HepG2 (cell line): ENCODE measurements at regions not wholly inside any gene's neighbourhood (a gene's known extent, or its start where the extent isn't known, plus 50 kb on each side); places are given as distances from the start of the nearest gene placed in this dataset.

ENCODE experiments used
- ATAC-seq: fragments of 200-7000 bp; cut with Tn5 transposase; 3 replicates; pipeline ENCODE4 v1.9.1; 2020; ENCODE audit warnings: mild to moderate bottlenecking, moderate library complexity
- BruUV-seq: library from RNA; stranded (reverse); fragments of 400-500 nt; replicated peaks from 2 replicates; lab custom pipeline; 2021; lab: Mats Ljungman, UMichigan
- CTCF ChIA-PET: fragments of 300-600 bp; formaldehyde crosslinking; extraction: SDS; loops from one replicate; lab custom pipeline; 2021; ENCODE audit warnings: low total read pairs, inconsistent platforms, low intra/inter-chr PET ratio; lab: Yijun Ruan, JAX
- POLR2A ChIA-PET: fragments of 350-600 bp; sonication (Branson Sonifier 250); formaldehyde crosslinking; loops from one replicate; lab custom pipeline; 2020; ENCODE audit warnings: antibody characterized with exemption, inconsistent platforms; lab: Yijun Ruan, JAX
- DNase-seq: peaks from one replicate; pipeline ENCODE4 v3.0.0-alpha.2; 2015; ENCODE audit warnings: low spot score
- FAIRE-seq: peaks from 3 replicates; lab custom pipeline; 2011; peaks lifted over from hg19 to GRCh38; lab: Jason Lieb, UNC
- H2AFZ ChIP-seq: one replicate; pipeline ENCODE4 v1.6.1; 2011; ENCODE audit warnings: low read length, inconsistent platforms
- H3K27ac ChIP-seq: fragments of 300-600 bp; 3 replicates; pipeline ENCODE4 v1.8.0; 2011; ENCODE audit warnings: mixed run types, mild to moderate bottlenecking, mixed read lengths, low read length, inconsistent platforms; ENCODE audit not compliant: insufficient read depth; ENCODE audit errors: extremely low read length
- H3K27me3 ChIP-seq, 2 experiments: fragments of 200-600 bp in 1 of 2; 2 replicates in 1 of 2; 3 replicates in 1 of 2; pipeline versions ENCODE4 v1.6.0 to v1.8.0; 2011; ENCODE audit warnings: low read length in 2 of 2, mild to moderate bottlenecking in 2 of 2, moderate library complexity in 2 of 2, inconsistent platforms in 1 of 2; ENCODE audit not compliant: insufficient read depth in 2 of 2, control insufficient read depth in 1 of 2
- H3K36me3 ChIP-seq, 2 experiments: fragments of 200-600 bp in 1 of 2; replicated peaks in 1 of 2; 2 replicates in 1 of 2; 3 replicates in 1 of 2; pipeline versions ENCODE4 v1.5.1 to v1.8.0; 2011; ENCODE audit warnings: low read length in 2 of 2, inconsistent platforms in 1 of 2; ENCODE audit not compliant: insufficient read depth in 2 of 2, control insufficient read depth in 1 of 2
- H3K4me1 ChIP-seq: 2 replicates; pipeline ENCODE4 v1.5.1; 2012; ENCODE audit warnings: low read length, inconsistent platforms; ENCODE audit not compliant: insufficient read depth
- H3K4me2 ChIP-seq: 2 replicates; pipeline ENCODE4 v1.6.0; 2011; ENCODE audit warnings: low read depth, low read length, inconsistent platforms
- H3K4me3 ChIP-seq, 3 experiments: fragments of 200-600 bp in 1 of 3; sonication (generic), shearing (Covaris generic) in 1 of 3; replicated peaks in 1 of 3; 2 replicates each; pipeline ENCODE4 v1.5.1; 2011 to 2016; ENCODE audit warnings: low read length in 3 of 3, inconsistent platforms in 2 of 3, low read depth in 2 of 3, mild to moderate bottlenecking in 2 of 3, control low read depth in 1 of 3, mixed read lengths in 1 of 3; ENCODE audit not compliant: insufficient read depth in 1 of 3
- H3K79me2 ChIP-seq: one replicate; pipeline ENCODE4 v1.6.1; 2011; ENCODE audit warnings: low read length, inconsistent platforms; ENCODE audit not compliant: insufficient read depth
- H3K9ac ChIP-seq: 2 replicates; pipeline ENCODE4 v1.6.0; 2011; ENCODE audit warnings: mild to moderate bottlenecking, low read depth, low read length, inconsistent platforms; ENCODE audit not compliant: insufficient read depth
- H3K9me3 ChIP-seq: 2 replicates; pipeline ENCODE4 v1.5.1; 2012; ENCODE audit warnings: mild to moderate bottlenecking, low read length
- H4K20me1 ChIP-seq: 2 replicates; pipeline ENCODE4 v1.6.0; 2011; ENCODE audit warnings: inconsistent platforms, mild to moderate bottlenecking, low read length, moderate library complexity; ENCODE audit not compliant: insufficient read depth
- CTCF ChIP-seq: sonication (generic); formaldehyde crosslinking; IDR thresholded peaks from 2 replicates; pipeline ENCODE4 v1.5.0; 2020; ENCODE audit warnings: mild to moderate bottlenecking, missing genetic modification reagents, moderate library complexity
- GPN1 ChIP-seq: sonication (generic); formaldehyde crosslinking; IDR thresholded peaks from 2 replicates; pipeline ENCODE4 v1.5.1; 2020; ENCODE audit warnings: missing genetic modification reagents, borderline replicate concordance
- JUNB ChIP-seq: sonication (generic); formaldehyde crosslinking; IDR thresholded peaks from 2 replicates; pipeline ENCODE4 v1.8.0; 2022; ENCODE audit warnings: missing genetic modification reagents, mild to moderate bottlenecking, borderline replicate concordance
- KLF13 ChIP-seq: sonication (generic); formaldehyde crosslinking; IDR thresholded peaks from 2 replicates; pipeline ENCODE4 v1.4.0; 2020; ENCODE audit warnings: mild to moderate bottlenecking, missing genetic modification reagents
- MAFF ChIP-seq: IDR thresholded peaks from 2 replicates; pipeline ENCODE4 v1.6.1; 2011; ENCODE audit warnings: low read depth, low read length, improper control_type of control experiment
- MAFK ChIP-seq, 2 experiments: IDR thresholded peaks in 1 of 2; conservative IDR thresholded peaks in 1 of 2; 2 replicates each; pipeline ENCODE4 v1.6.1; 2011; ENCODE audit warnings: improper control_type of control experiment in 2 of 2, low read length in 2 of 2
- NFRKB ChIP-seq: fragments of 450-650 bp; IDR thresholded peaks from 2 replicates; pipeline ENCODE4 v1.6.1; 2017
- STAG1 ChIP-seq: sonication (generic); formaldehyde crosslinking; IDR thresholded peaks from 2 replicates; pipeline ENCODE4 v1.4.0; 2020; ENCODE audit warnings: missing genetic modification reagents
- TFDP2 ChIP-seq: sonication (generic); formaldehyde crosslinking; IDR thresholded peaks from 2 replicates; pipeline ENCODE4 v1.4.0; 2020; ENCODE audit warnings: missing genetic modification reagents
- THAP9 ChIP-seq: sonication (generic); formaldehyde crosslinking; IDR thresholded peaks from 2 replicates; pipeline ENCODE4; 2020; ENCODE audit warnings: missing genetic modification reagents, mild to moderate bottlenecking, borderline replicate concordance
- ZFAT ChIP-seq: sonication (generic); formaldehyde crosslinking; conservative IDR thresholded peaks from 2 replicates; pipeline ENCODE4 v1.8.1; 2023; ENCODE audit warnings: missing genetic modification reagents, inconsistent platforms
- WGBS: methylation state at CpG from one replicate; pipeline ENCODE4 v1.1.6; 2017; ENCODE audit warnings: low lambda C conversion rate; 5-methylcytosine and 5-hydroxymethylcytosine counted together
- in situ Hi-C: cut with HindIII; loops from 2 replicates; pipeline ENCODE4 v1.10.0; 2017; ENCODE audit warnings: low pct_unique_long_range_greater_than_20kb; ENCODE audit not compliant: extremely low pct_ligation_motif_present
- intact Hi-C: fragments of 100-400 bp; cut with micrococcal nuclease; formaldehyde crosslinking; loops from one replicate; pipeline ENCODE4 v1.10.0; 2022; ENCODE audit not compliant: unreplicated experiment

GRCh38 chr18:67715567-67715966 is 199.0 kb upstream of the DSEL start:
- Histone ChIP-seq H3K27me3 (no peaks in the 10 kb centered on the region), H3K79me2 (no peaks in the 10 kb centered on the region), H3K4me3 (no peak overlapping the region), H3K36me3 (no peaks in the 10 kb centered on the region), H3K27ac (no peak overlapping the region), H3K4me2 (no peak overlapping the region), H3K9me3 (no peaks in the 10 kb centered on the region), H3K4me1 (no peaks in the 10 kb centered on the region), H4K20me1 (no peaks in the 10 kb centered on the region), H2AFZ (no peak overlapping the region), H3K9ac (no peak overlapping the region)
- intact Hi-C loops (no loop called here), in situ Hi-C loops (no loop called here)
- POLR2A ChIA-PET, result no interaction called here
- 0% methylated on average over 2 of the region's 2 CpGs for WGBS
- TF ChIP-seq THAP9 (no peak), MAFK (conservative IDR thresholded peaks at IDR 0.05 in 1 of 2, IDR thresholded peaks at IDR 0.05 in 1 of 2; ENCODE audit: low read length in 2 of 2) (peak; percentile 91 to 97), MAFF (peak; percentile 93), JUNB (CRISPR knock-in tag) (no peak), KLF13 (CRISPR knock-in tag) (no peak), ZFAT (CRISPR knock-in tag) (no peak)
- no peak for FAIRE-seq
- ATAC-seq, result no peak
- no peak for DNase-seq
- BruUV-seq, result no TSS peak
- CTCF ChIA-PET, result no interaction called here

- Histone ChIP-seq H3K36me3 (no peaks in the 10 kb centered on the region), H3K4me3 (no peak overlapping the region), H3K4me1 (no peaks in the 10 kb centered on the region), H3K27ac (no peak overlapping the region), H3K27me3 (no peaks in the 10 kb centered on the region), H2AFZ (no peak overlapping the region), H3K4me2 (no peak overlapping the region), H4K20me1 (no peaks in the 10 kb centered on the region), H3K79me2 (no peaks in the 10 kb centered on the region), H3K9me3 (no peaks in the 10 kb centered on the region), H3K9ac (no peak overlapping the region)
- in situ Hi-C loops, result no loop called here
- ChIA-PET CTCF (no interaction called here), POLR2A (no interaction called here)
- FAIRE-seq (no peak), ATAC-seq (peak; percentile 88), DNase-seq (peak; percentile 15)
- intact Hi-C loops, result loop anchor here (2.0 kb wide), 2 partner anchors 194 to 494 kb away; partner anchors contain the start of gene DSEL
- 0% methylated on average over 2 of the region's 2 CpGs for WGBS
- no TSS peak for BruUV-seq
- TF ChIP-seq GPN1 (CRISPR knock-in tag) (no peak), TFDP2 (no peak), NFRKB (no peak), STAG1 (CRISPR knock-in tag) (peak; percentile 52; the same call in 1 of the 2 replicates), CTCF (0 out of 2 replicates have a peak, but pooled peaks have one; percentile 31)
These were observed 194.1 kb upstream of the DSEL start for GRCh38 chr18:67710639-67711038.
